Tibial nerve (tissue), 4 donors: ENCODE measurements at regions not wholly inside any gene's neighbourhood (a gene's known extent, or its start where the extent isn't known, plus 50 kb on each side); places are given as distances from the start of the nearest gene placed in this dataset.
"Not testable (repeated sequence)": the region's sequence is repeated elsewhere in the genome, so short reads cannot be mapped to it uniquely, and the experiment has no call there.

ENCODE experiments used
- DNase-seq, 2 donors: peaks; one replicate each; pipeline ENCODE4 v3.0.0-alpha.2; 2019; ENCODE audit warnings: low spot score in 2 of 2
- H3K27ac ChIP-seq, 4 donors: fragments of 200-600 bp; sonication (generic) in 3 of 4; one replicate each; pipeline ENCODE4 v1.5.1; 2017 to 2019; ENCODE audit warnings: mild to moderate bottlenecking in 1 of 4
- H3K27me3 ChIP-seq, 2 donors: fragments of 200-600 bp; sonication (generic) in 1 of 2; one replicate each; pipeline versions ENCODE4 v1.5.1 to v1.6.0; 2017 to 2019
- H3K36me3 ChIP-seq, 3 donors: fragments of 200-600 bp; sonication (generic); one replicate each; pipeline ENCODE4 v1.5.1; 2018 to 2019
- H3K4me1 ChIP-seq, 4 donors: fragments of 200-600 bp; sonication (generic) in 3 of 4; one replicate each; pipeline ENCODE4 v1.5.1; 2017 to 2019
- H3K4me3 ChIP-seq, 4 donors: fragments of 200-600 bp; sonication (generic) in 3 of 4; one replicate each; pipeline ENCODE4 v1.5.1; 2017 to 2019; ENCODE audit warnings: mild to moderate bottlenecking in 1 of 4, moderate library complexity in 1 of 4
- H3K9me3 ChIP-seq, 4 donors: fragments of 200-600 bp; sonication (generic) in 3 of 4; one replicate each; pipeline ENCODE4 v1.5.1; 2017 to 2019
- EP300 ChIP-seq, 2 donors: sonication (generic); formaldehyde crosslinking; IDR thresholded peaks; one replicate each; pipeline ENCODE4 v1.6.1; 2017; ENCODE audit warnings: antibody characterized with exemption in 2 of 2, mild to moderate bottlenecking in 1 of 2
- POLR2A ChIP-seq, 2 donors: fragments of 450-650 bp; IDR thresholded peaks; one replicate each; pipeline ENCODE4 v1.6.1; 2017; ENCODE audit warnings: antibody characterized with exemption in 2 of 2, mild to moderate bottlenecking in 2 of 2, moderate library complexity in 2 of 2
- WGBS, 2 donors: methylation state at CpG; one replicate each; pipeline ENCODE4 v1.1.5; 2018; 5-methylcytosine and 5-hydroxymethylcytosine counted together
- TF ChIP-seq, protein P1 (sequence below), 5 experiments: fragments of 200-600 bp in 3 of 5; fragments of 450-650 bp in 2 of 5; sonication (generic) in 3 of 5; IDR thresholded peaks; one replicate each; pipeline ENCODE4 v1.5.1; 2016 to 2019; ENCODE audit warnings: antibody characterized with exemption in 5 of 5, mild to moderate bottlenecking in 3 of 5, moderate library complexity in 2 of 5

DNA sequence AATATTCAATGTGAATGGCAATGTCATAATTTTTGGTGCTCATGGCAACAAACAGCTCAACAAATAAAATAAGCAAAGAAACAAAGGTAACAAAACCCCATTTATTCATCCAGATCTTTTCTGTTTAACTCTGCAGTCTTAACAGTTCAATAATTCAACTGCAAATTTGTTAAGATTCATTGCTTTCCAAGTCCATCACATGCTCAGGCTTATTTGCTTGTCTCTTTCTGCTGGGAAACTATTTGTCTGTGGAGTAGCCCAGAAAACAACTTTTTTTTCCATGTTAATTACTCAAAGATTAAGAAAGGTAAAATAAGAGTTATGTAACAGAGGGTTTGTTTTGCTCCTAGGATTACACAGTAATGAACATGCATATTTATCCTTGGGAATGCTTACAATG is 92.6 kb upstream of the PNPT1 start:
- no peaks in the 10 kb centered on the region for H3K27me3 ChIP-seq
- H3K9me3 ChIP-seq: no peaks in the 10 kb centered on the region
- no peak overlapping the region for H3K27ac ChIP-seq
- TF ChIP-seq EP300 (IDR thresholded peaks at IDR 0.05) (no peak), POLR2A (IDR thresholded peaks at IDR 0.05) (no peak)
- TF ChIP-seq, protein P1, sequence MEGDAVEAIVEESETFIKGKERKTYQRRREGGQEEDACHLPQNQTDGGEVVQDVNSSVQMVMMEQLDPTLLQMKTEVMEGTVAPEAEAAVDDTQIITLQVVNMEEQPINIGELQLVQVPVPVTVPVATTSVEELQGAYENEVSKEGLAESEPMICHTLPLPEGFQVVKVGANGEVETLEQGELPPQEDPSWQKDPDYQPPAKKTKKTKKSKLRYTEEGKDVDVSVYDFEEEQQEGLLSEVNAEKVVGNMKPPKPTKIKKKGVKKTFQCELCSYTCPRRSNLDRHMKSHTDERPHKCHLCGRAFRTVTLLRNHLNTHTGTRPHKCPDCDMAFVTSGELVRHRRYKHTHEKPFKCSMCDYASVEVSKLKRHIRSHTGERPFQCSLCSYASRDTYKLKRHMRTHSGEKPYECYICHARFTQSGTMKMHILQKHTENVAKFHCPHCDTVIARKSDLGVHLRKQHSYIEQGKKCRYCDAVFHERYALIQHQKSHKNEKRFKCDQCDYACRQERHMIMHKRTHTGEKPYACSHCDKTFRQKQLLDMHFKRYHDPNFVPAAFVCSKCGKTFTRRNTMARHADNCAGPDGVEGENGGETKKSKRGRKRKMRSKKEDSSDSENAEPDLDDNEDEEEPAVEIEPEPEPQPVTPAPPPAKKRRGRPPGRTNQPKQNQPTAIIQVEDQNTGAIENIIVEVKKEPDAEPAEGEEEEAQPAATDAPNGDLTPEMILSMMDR (IDR thresholded peaks at IDR 0.05): no peak
- no peaks in the 10 kb centered on the region for H3K36me3 ChIP-seq
- no peak overlapping the region for H3K4me3 ChIP-seq
- DNase-seq: no peak
- H3K4me1 ChIP-seq: no peaks in the 10 kb centered on the region

- not testable (repeated sequence) for H3K4me3 ChIP-seq, H3K36me3 ChIP-seq, H3K4me1 ChIP-seq, DNase-seq, H3K27me3 ChIP-seq, H3K27ac ChIP-seq, H3K9me3 ChIP-seq
- 83 to 88% methylated on average over 5 of the region's 5 CpGs for WGBS, 2 donors
These were observed 90.1 kb upstream of the PNPT1 start for GRCh38 chr2:55783751-55784150.

- no peak for DNase-seq
- Histone ChIP-seq H3K4me3 (no peak overlapping the region), H3K36me3 (no peaks in the 10 kb centered on the region), H3K4me1 (no peaks in the 10 kb centered on the region), H3K27me3 (no peaks in the 10 kb centered on the region), H3K9me3 (no peaks in the 10 kb centered on the region), H3K27ac (no peak overlapping the region)
- 90 to 92% methylated on average over 4 of the region's 4 CpGs for whole genome bisulfite sequencing, 2 donors
- TF ChIP-seq, protein P1 (IDR thresholded peaks at IDR 0.05): no peak
- TF ChIP-seq EP300 (IDR thresholded peaks at IDR 0.05) (no peak), POLR2A (IDR thresholded peaks at IDR 0.05) (no peak)
These were observed 89.0 kb upstream of the PNPT1 start for GRCh38 chr2:55782528-55783173.

GRCh38 chr2:55781542-55781941 is 87.9 kb upstream of the PNPT1 start:
- TF ChIP-seq POLR2A (IDR thresholded peaks at IDR 0.05): no peak
- TF ChIP-seq, protein P1 (IDR thresholded peaks at IDR 0.05): no peak
- no peak for TF ChIP-seq EP300 (IDR thresholded peaks at IDR 0.05)
- WGBS, 2 donors: 66 to 96% methylated on average over 1 of the region's 1 CpG
- Histone ChIP-seq H3K4me1 (no peaks in the 10 kb centered on the region), H3K4me3 (no peak overlapping the region), H3K27ac (no peak overlapping the region), H3K9me3 (no peaks in the 10 kb centered on the region), H3K36me3 (no peaks in the 10 kb centered on the region), H3K27me3 (no peaks in the 10 kb centered on the region)
- no peak for DNase-seq

- WGBS, 2 donors: 72 to 73% methylated on average over 1 of the region's 1 CpG
- no peaks in the 10 kb centered on the region for H3K27me3 ChIP-seq
- DNase-seq: no peak
- TF ChIP-seq POLR2A (IDR thresholded peaks at IDR 0.05) (no peak), EP300 (IDR thresholded peaks at IDR 0.05) (no peak)
- TF ChIP-seq, protein P1 (IDR thresholded peaks at IDR 0.05): no peak
- H3K36me3 ChIP-seq: no peaks in the 10 kb centered on the region
- H3K4me3 ChIP-seq: no peak overlapping the region
- no peak overlapping the region for H3K27ac ChIP-seq
- H3K4me1 ChIP-seq: no peaks in the 10 kb centered on the region
- no peaks in the 10 kb centered on the region for H3K9me3 ChIP-seq
These were observed 87.1 kb upstream of the PNPT1 start for GRCh38 chr2:55780697-55781096.
